Right lung (tissue), 2 donors: ENCODE measurements at regions not wholly inside any gene's neighbourhood (a gene's known extent, or its start where the extent isn't known, plus 50 kb on each side); places are given as distances from the start of the nearest gene placed in this dataset.

Experiments
- DNase-seq, 2 donors: peaks; one replicate each; pipeline ENCODE4 v3.0.0-alpha.2; 2013

GRCh38 chr2:58569475-58570185 is 328.5 kb upstream of the FANCL start:
- DNase-seq: no peak

- no peak for DNase-seq
These were observed 327.8 kb upstream of the FANCL start for GRCh38 chr2:58568901-58569300.

DNA sequence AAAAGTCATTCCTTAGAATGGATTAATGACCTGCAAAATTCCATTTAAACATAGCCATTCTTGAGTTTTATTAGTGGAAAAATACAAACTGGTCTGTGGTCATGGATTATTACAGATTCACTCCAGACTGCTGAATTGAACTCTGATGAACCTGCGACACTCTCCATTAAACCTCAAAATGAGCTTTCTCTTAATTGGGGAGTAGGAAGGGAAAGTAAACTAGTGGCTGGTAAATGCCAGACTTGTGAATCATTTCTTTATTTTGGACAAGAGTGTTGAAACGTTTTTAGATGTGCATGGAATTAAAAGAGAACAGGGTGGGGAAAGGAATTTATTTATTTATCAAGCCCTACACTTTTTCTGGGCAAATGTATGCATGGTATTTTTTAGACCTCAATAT is 321.2 kb upstream of the FANCL start:
- no peak for DNase-seq

DNA sequence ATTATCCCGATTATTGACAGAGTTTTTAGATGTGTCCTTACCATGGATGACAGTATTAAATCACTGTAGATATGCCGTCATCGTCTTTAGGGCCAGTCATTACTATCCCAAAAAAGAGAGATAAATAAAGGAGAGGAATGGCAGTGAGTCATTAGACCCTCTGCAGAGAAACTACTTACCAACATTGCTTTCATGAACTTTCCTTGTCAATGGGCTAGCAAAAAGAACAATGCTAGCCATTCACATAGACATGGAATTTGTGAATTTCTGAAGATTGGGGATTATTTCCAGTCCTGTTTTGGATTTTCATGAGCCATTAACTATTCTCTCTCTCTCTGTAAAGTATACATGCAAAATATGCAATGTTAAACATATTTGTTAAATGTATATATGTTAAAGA is 319.4 kb upstream of the FANCL start:
- DNase-seq: no peak

DNA sequence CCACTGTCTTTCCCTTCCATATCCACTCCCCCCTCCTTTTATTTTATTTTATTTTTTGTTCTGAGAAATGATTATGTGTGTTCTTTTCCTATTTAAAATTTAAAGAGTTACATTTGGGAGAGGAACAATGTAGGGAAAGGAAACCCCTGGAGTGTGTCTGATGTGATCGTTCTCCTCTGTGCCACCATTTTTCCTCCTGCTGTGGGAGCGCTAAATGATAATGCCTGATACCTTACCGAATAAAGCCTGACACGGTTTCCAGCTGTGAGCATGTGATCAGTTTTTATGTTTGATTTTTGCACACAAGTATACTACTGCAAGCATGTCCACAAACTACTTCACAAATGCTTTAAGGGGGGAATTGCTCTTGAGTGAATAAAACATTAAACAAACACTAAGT is 317.8 kb upstream of the FANCL start:
- DNase-seq: no peak

GRCh38 chr2:58557176-58557575 is 316.1 kb upstream of the FANCL start:
- no peak for DNase-seq

GRCh38 chr2:58553937-58554336 is 312.8 kb upstream of the FANCL start:
- DNase-seq: no peak

- no peak for DNase-seq
These were observed 312.4 kb upstream of the FANCL start for GRCh38 chr2:58553522-58553921.

GRCh38 chr2:58545300-58546280 is 304.5 kb upstream of the FANCL start:
- DNase-seq: no peak

DNA sequence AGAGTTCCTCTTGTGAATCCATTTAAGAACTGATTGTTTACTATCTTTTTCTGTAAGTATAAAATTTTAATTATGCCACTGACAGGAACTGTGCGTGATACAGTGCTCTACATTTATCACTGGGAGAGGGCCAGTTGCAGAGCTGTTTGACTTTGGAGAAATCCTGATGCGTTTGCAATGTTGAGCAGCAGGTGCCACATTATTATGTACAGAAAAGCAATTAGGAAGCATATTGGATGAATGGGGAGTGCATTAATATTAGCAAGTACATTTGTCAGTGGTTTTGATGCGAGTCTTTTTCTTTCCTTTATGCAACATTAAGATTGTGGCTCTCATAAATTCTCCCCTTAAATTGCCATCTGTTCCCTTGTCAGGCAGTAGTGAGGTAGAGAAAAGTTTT is 302.3 kb upstream of the FANCL start:
- DNase-seq: no peak

- DNase-seq: no peak
These were observed 300.4 kb upstream of the FANCL start for GRCh38 chr2:58541511-58541910.

DNA sequence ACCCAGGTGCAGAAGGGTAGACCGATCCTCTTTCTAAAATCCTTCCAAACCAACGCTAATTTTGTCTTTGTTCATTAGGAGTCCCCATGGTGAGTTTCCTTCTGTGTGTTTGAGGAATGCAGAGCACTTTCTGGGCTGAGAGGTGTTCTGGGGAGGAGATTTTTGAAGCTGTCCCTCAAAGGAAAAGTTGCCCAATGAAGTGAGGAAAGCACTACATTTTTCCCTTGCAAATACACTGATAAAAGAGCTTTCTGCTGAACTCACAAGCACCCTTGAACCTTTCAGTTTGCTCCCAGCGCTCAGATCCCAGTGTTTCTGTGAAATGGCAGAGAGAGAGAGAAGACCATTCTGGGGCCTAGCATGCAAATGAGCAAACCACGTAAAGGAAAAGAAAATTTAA is 299.6 kb upstream of the FANCL start:
- DNase-seq: peak; percentile 12 to 15

DNA sequence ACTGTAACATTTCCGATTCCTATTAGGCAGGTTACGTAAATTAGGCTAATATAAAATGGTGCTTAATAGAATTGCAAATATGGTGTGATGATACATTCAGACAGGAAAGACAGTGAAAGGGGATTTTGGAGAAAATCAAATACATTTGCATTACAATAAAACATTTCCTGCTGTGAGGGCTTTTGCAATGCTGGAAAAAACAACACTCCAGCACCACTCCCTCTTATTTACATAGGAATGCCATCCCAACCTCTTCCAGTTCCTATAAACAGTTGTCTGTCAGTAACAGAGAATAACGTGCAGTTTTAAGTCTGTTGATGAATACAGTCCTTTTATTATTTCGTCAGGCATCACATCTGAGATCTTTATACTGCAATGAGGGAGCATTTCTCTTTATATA is 298.8 kb upstream of the FANCL start:
- DNase-seq: no peak

- DNase-seq: no peak
These were observed 294.9 kb upstream of the FANCL start for GRCh38 chr2:58535990-58536389.

DNA sequence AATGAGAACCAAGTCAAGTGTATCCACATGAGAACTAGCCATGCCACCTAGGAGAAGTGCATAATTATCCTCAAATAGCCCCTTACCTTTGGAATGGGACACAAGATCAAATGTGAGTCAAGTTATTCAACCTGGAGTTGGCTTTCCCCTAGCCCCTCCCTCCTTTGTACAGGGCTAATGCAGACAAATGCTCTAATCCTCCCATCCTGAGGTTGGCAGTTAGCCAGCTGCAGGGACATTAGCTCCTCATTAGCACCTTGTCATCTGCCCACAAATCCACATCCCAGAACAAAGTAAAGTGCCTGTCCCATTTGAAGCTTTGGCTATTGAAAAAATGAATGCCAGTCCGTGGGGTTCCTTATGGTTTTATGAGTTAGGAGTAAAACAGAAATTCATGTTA is 294.1 kb upstream of the FANCL start:
- DNase-seq: no peak

DNA sequence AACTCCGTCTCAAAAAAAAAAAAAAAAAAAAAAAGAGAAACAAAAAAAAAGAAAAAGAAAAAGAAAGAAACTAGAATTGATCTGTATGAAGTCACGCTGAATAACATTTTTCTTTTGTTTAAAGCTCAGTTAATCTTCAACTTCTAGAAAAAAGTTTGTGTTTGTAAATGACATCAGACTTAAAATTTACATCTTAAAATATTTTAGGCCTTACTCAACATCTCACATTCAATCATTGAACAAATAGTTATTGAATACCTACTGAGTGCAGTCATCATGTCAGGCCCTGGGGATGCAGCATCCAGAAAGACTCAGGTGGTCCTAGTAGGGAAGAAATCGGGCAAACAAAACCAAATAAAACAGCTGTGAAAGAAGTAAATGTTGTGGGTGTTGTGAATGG is 292.3 kb upstream of the FANCL start:
- DNase-seq: no peak

DNA sequence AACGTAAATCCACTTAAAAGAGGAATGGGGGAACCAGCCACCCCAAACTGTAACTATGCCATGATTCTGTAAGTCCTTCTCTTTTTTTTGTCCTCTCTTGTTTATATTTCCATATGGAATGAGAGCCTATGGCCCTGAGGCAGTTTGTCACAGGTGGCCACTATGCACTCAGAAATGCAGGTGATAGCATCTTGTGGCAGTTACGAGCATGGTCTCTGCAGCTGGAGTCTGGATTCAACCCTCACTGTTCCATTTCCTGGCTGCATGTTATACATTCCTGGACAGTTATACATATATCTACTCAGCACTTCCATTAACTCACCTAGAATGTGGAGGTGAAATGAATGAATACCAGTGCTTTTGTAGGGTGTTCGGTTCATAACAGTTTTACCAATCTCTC is 291.5 kb upstream of the FANCL start:
- DNase-seq: no peak

GRCh38 chr2:58527647-58528046 is 286.5 kb upstream of the FANCL start:
- DNase-seq: no peak

DNA sequence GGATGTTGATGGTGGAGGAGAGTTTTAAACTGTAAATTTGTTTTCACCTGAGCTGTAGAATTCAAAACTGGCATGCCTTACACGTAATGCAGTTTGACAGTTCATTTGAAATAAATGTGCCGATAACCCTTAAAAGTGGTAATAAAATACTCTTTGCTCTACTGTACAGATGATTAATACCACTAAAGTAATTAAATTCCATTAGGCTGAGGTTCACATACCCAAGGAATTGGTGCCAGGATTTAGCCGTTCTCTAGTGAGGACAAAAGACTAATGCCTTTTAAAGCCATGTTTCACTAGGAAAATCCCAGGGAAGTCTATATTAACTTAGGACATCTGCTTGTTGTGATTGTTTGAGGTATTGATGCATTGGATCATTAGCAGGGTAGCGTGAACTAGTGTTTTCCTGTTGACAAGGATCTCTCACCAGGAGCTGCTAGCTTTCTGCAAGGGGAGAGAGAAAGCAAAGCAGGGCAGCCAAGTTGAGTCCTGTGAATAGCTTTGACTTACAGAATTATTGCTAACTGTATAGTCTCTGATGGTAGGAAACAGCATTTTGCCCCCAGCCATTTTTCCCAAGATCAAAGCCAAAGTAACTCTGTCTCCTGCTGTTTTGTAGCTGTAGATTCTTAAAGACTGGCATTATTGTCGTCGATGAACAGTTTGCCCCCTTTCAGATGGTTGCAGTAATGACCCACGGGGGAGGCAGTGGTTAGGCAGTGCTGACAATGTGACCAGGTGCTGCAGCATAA is 280.9 kb upstream of the FANCL start:
- DNase-seq: no peak

DNA sequence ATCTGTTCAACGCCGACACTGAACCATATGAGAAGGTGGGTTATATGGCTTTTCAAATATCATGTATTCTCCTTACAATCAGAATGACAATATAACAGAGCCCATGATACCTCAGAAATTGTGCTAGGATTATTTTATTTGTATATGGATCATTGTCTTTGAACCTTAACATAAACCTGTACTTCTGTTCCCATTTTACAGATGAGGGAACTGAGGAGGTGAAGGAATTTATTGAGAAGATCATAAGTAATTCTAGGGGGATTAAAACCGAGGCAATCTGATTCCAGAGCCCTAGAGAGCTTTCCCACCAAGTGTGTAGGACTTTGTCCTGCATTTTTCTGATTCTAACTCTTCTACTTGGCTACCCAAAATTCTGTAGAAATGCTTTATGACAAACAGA is 279.8 kb upstream of the FANCL start:
- DNase-seq: no peak

GRCh38 chr2:58517881-58518280 is 276.8 kb upstream of the FANCL start:
- DNase-seq: no peak

DNA sequence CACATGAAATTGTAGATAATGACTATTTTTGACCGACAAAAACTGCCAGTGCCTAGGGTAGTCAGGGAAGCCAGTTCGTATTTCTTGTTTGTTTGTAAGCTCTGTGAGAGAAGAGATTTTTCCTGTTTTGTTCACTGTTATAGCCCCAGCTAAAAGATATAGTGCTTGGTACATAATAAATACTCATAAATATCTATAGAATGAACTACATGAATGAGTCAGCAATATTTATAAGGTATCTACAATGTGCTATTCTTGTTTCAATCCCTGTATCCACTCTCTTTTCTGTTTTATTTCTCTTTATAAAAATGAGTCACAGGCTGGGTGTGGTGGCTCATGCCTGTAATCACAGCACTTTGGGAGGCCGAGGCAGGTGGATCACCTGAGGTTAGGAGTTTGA is 275.6 kb upstream of the FANCL start:
- DNase-seq: no peak
